HG02623 (cell line): ENCODE measurements at regions not wholly inside any gene's neighbourhood (a gene's known extent, or its start where the extent isn't known, plus 50 kb on each side); places are given as distances from the start of the nearest gene placed in this dataset.

ENCODE experiments used
- ATAC-seq: cut with Tn5 transposase; IDR thresholded peaks from one replicate; pipeline ENCODE4 v1.9.1; 2021; ENCODE audit warnings: moderate library complexity; ENCODE audit not compliant: unreplicated experiment

GRCh38 chr7:155962968-155963300 lies 150.7 kb upstream of the SHH start:
- ATAC-seq, result no peak

- no peak for ATAC-seq
Measured at GRCh38 chr7:155962191-155962967, 150.1 kb upstream of the SHH start.

- ATAC-seq, result no peak
Measured at GRCh38 chr7:155961241-155962190, 149.3 kb upstream of the SHH start.

- ATAC-seq, result no peak
Measured at GRCh38 chr7:155959894-155960293, 147.6 kb upstream of the SHH start.

GRCh38 chr7:155956977-155957376 lies 144.7 kb upstream of the SHH start:
- ATAC-seq, result no peak

- ATAC-seq, result no peak
Measured at GRCh38 chr7:155955367-155955635, 143.0 kb upstream of the SHH start.

- ATAC-seq, result no peak
Measured at GRCh38 chr7:155954550-155955366, 142.5 kb upstream of the SHH start.

- ATAC-seq, result no peak
Measured at GRCh38 chr7:155953781-155954549, 141.7 kb upstream of the SHH start.

GRCh38 chr7:155953501-155953778 lies 141.2 kb upstream of the SHH start:
- ATAC-seq, result no peak

GRCh38 chr7:155951554-155952158 lies 139.4 kb upstream of the SHH start:
- no peak for ATAC-seq

- ATAC-seq, result no peak
Measured at GRCh38 chr7:155950898-155951553, 138.8 kb upstream of the SHH start.

- ATAC-seq, result no peak
Measured at GRCh38 chr7:155948845-155949244, 136.6 kb upstream of the SHH start.

- ATAC-seq, result no peak
Measured at GRCh38 chr7:155948423-155948822, 136.2 kb upstream of the SHH start.

GRCh38 chr7:155947051-155947450 lies 134.8 kb upstream of the SHH start:
- no peak for ATAC-seq

- no peak for ATAC-seq
Measured at GRCh38 chr7:155945670-155946325, 133.5 kb upstream of the SHH start.

- no peak for ATAC-seq
Measured at GRCh38 chr7:155944901-155945300, 132.6 kb upstream of the SHH start.

- ATAC-seq, result no peak
Measured at GRCh38 chr7:155943251-155943899, 131.1 kb upstream of the SHH start.

- ATAC-seq, result no peak
Measured at GRCh38 chr7:155942226-155942950, 130.1 kb upstream of the SHH start.
